Natural killer cell treated with Interleukin-12 subunit alpha and Interleukin-12 subunit beta and Interleukin-15 and Interleukin-18, amount 100 ng/mL, for 72 hours (primary cell): ENCODE measurements at regions not wholly inside any gene's neighbourhood (a gene's known extent, or its start where the extent isn't known, plus 50 kb on each side); places are given as distances from the start of the nearest gene placed in this dataset.

ENCODE experiments used
- ATAC-seq, 2 donors: fragments of 150-1000 bp; cut with Tn5 transposase in 1 of 2; sonication (Bioruptor Pico), chemical (Tn5 transposase) in 1 of 2; 2 replicates each; pipeline ENCODE4 v1.10.0; 2021
- DNase-seq: peaks from one replicate; pipeline ENCODE4 v3.0.0; 2022; ENCODE audit warnings: low spot score
- H3K27ac Mint-ChIP-seq, 2 donors: 1 replicate in 1 of 2; 2 replicates in 1 of 2; pipeline ENCODE4 v1.8.0; 2022; ENCODE audit warnings: mixed read lengths in 2 of 2, mild to moderate bottlenecking in 1 of 2, moderate library complexity in 1 of 2
- H3K27me3 Mint-ChIP-seq, 2 donors: 1 replicate in 1 of 2; 2 replicates in 1 of 2; pipeline ENCODE4 v1.8.0; 2022; ENCODE audit warnings: mixed read lengths in 2 of 2
- H3K36me3 Mint-ChIP-seq: one replicate; pipeline ENCODE4 v1.8.0; 2022; ENCODE audit warnings: mixed read lengths
- H3K4me1 Mint-ChIP-seq, 2 donors: 1 replicate in 1 of 2; 2 replicates in 1 of 2; pipeline ENCODE4 v1.8.0; 2022; ENCODE audit warnings: low read depth in 2 of 2, mixed read lengths in 2 of 2, mild to moderate bottlenecking in 1 of 2
- H3K4me3 Mint-ChIP-seq: one replicate; pipeline ENCODE4 v1.8.0; 2022; ENCODE audit warnings: mixed read lengths
- H3K9me3 Mint-ChIP-seq: 2 replicates; pipeline ENCODE4 v1.8.0; 2022; ENCODE audit warnings: mixed read lengths

DNA sequence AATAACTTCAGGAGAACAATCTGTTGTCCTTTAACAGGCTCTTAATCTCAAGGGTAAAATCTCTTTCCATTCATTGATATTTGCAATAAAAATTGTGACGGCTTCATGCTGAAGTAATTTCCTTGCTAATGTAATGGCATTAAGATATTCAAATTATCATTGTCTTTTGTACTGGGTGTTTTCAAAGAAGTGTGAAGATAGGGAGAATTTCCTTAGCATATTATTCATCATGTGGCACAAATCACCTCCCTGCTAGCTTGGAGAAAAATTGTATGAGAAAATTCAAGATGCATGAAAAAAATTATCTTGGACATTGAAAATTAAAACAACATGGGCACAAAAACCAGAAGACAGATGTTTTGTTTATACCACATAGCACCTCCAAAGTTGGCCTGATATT lies 63.6 kb upstream of the ARID2 start:
- Mint-ChIP-seq H3K4me1 (peaks cover 53 to 56% of the 10 kb centered on the region in 2 donors), H3K36me3 (peaks cover 11% of the 10 kb centered on the region), H3K4me3 (peak overlapping the region; percentile 77), H3K9me3 (peaks cover 9% of the 10 kb centered on the region), H3K27ac (peak overlapping the region; percentile 92 to 96), H3K27me3 (no peaks in the 10 kb centered on the region)
- DNase-seq (no peak), ATAC-seq (no peak)

DNA sequence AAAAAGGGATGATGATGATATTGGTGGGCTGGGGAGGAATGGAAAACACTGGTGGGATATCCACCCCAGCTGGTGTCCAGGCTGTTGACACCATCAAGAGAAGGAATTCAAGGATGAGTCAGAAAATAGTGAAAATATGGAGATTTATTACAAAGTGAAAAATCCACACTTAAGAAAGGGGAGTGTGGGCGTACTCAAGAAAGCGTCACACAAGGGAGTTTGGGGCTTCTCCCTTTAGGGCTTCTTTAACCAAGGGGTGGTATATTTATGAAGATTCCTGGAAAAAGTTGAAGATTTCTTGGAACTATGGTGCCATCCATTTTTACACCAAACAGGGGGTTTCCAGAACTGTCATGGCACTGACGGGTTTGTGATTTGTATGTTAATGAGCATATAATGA lies 63.1 kb upstream of the ARID2 start:
- Mint-ChIP-seq H3K27ac (peak overlapping the region; percentile 92 to 96), H3K27me3 (no peaks in the 10 kb centered on the region), H3K4me1 (peaks cover 53 to 59% of the 10 kb centered on the region in 2 donors), H3K9me3 (peaks cover 9% of the 10 kb centered on the region), H3K4me3 (peak overlapping the region; percentile 77), H3K36me3 (peaks cover 10% of the 10 kb centered on the region)
- DNase-seq, result peak; percentile 63
- ATAC-seq, result peak; percentile 31 to 69

- peak in 1 of 2 donors; percentile 16 for ATAC-seq
- Mint-ChIP-seq H3K27ac (peak overlapping the region; percentile 92 to 96), H3K4me3 (peak overlapping the region; percentile 77), H3K36me3 (peaks cover 10% of the 10 kb centered on the region), H3K27me3 (no peaks in the 10 kb centered on the region), H3K9me3 (peaks cover 9% of the 10 kb centered on the region), H3K4me1 (peaks cover 53 to 57% of the 10 kb centered on the region in 2 donors)
- DNase-seq, result no peak
Observed at GRCh38 chr12:45666816-45667215, 62.7 kb upstream of the ARID2 start.

DNA sequence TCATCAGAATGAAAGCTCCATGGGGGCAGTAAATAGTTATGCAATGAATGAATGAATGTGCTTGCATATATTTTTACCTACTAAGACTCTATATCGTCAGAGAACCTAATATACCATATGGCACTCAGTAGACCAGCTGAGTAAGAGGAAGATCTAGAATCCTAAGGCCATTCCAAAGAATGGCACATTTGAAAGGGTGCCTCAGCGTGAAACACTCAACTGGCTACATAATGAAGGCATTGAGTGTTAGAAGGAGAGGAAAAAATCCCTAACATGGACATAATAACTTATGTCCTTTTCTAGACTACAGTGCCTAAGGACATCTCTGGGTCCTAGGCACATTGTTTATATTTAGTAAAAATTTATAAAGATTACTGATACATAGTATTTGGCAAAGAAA lies 61.7 kb upstream of the ARID2 start:
- Mint-ChIP-seq H3K4me1 (peaks cover 53% of the 10 kb centered on the region in 2 donors), H3K27me3 (no peaks in the 10 kb centered on the region), H3K36me3 (peaks cover 10% of the 10 kb centered on the region), H3K9me3 (peaks cover 9% of the 10 kb centered on the region), H3K27ac (peak overlapping the region; percentile 92 to 96), H3K4me3 (peak overlapping the region; percentile 77)
- ATAC-seq, result no peak
- DNase-seq, result no peak

- Mint-ChIP-seq H3K4me3 (peak overlapping the region; percentile 80), H3K27me3 (no peaks in the 10 kb centered on the region), H3K4me1 (peaks cover 48 to 50% of the 10 kb centered on the region in 2 donors), H3K36me3 (peaks cover 10% of the 10 kb centered on the region), H3K9me3 (peaks cover 9% of the 10 kb centered on the region), H3K27ac (peak overlapping the region; percentile 92 to 96)
- DNase-seq, result no peak
- ATAC-seq, result peak; percentile 25 to 52
Observed at GRCh38 chr12:45668641-45669040, 60.9 kb upstream of the ARID2 start.

DNA sequence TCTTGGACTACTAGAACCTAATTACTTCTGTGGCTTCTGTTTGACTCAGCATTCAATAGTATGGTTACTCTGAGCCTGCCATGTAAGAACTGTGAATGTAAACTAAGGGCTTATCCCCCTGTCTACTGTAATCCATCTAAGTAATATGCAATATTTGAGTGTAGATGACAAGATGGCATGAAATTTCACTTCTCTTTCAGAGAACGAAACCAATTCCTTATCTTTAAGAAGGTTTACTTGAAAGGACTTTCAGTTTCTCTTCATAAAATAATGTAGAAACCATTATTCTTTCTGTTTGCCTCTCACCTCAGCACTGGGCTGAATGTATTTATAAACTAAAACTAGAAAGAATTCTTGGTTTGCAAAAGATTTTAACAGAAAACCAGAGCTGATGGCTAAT lies 60.4 kb upstream of the ARID2 start:
- Mint-ChIP-seq H3K4me3 (peak overlapping the region; percentile 80), H3K27me3 (no peaks in the 10 kb centered on the region), H3K4me1 (peaks cover 43 to 45% of the 10 kb centered on the region in 2 donors), H3K9me3 (peaks cover 9% of the 10 kb centered on the region), H3K27ac (peak overlapping the region; percentile 92 to 96), H3K36me3 (peaks cover 9% of the 10 kb centered on the region)
- peak; percentile 88 to 91 for ATAC-seq
- DNase-seq, result no peak

DNA sequence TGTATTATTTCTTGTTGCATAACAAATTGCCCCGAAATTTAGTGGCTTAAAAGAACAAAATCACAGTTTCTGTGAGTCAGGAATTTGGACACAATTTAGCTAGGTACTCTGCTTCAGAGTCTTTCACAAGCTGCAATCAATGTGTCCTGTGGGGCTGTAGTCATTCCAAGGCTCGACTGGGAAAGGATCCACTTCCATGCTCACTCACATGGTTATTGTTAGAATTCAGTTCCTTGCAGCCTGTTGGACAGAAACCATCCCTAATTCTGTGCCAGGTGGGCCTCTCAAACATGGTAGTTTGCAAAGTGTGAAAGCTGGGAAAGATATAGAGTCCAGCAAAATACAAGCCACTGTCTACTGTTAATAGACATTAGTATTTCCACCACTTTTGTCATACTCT lies 59.7 kb upstream of the ARID2 start:
- H3K4me3 Mint-ChIP-seq, result peak overlapping the region; percentile 80

GRCh38 chr12:45670346-45671065 lies 59.0 kb upstream of the ARID2 start:
- Mint-ChIP-seq H3K27me3 (no peaks in the 10 kb centered on the region), H3K9me3 (no peaks in the 10 kb centered on the region), H3K36me3 (no peaks in the 10 kb centered on the region), H3K27ac (peak overlapping the region; percentile 92 to 96), H3K4me3 (peak overlapping the region; percentile 51), H3K4me1 (peaks cover 33 to 36% of the 10 kb centered on the region in 2 donors)
- DNase-seq (peak; percentile 71), ATAC-seq (peak; percentile 70 to 75)

More for the DNA sequence above, 59.7 kb upstream of the ARID2 start:
- Mint-ChIP-seq H3K36me3 (peaks cover 2% of the 10 kb centered on the region), H3K9me3 (peaks cover 2% of the 10 kb centered on the region), H3K27ac (peak overlapping the region; percentile 92 to 96), H3K27me3 (no peaks in the 10 kb centered on the region), H3K4me1 (peaks cover 36 to 38% of the 10 kb centered on the region in 2 donors)
- ATAC-seq (no peak), DNase-seq (no peak)

GRCh38 chr12:45671254-45671653 lies 58.3 kb upstream of the ARID2 start:
- Mint-ChIP-seq H3K4me1 (peaks cover 28 to 30% of the 10 kb centered on the region in 2 donors), H3K4me3 (peak overlapping the region; percentile 36), H3K27ac (peak overlapping the region; percentile 92 to 96), H3K9me3 (no peaks in the 10 kb centered on the region), H3K36me3 (no peaks in the 10 kb centered on the region), H3K27me3 (no peaks in the 10 kb centered on the region)
- no peak for ATAC-seq
- no peak for DNase-seq

DNA sequence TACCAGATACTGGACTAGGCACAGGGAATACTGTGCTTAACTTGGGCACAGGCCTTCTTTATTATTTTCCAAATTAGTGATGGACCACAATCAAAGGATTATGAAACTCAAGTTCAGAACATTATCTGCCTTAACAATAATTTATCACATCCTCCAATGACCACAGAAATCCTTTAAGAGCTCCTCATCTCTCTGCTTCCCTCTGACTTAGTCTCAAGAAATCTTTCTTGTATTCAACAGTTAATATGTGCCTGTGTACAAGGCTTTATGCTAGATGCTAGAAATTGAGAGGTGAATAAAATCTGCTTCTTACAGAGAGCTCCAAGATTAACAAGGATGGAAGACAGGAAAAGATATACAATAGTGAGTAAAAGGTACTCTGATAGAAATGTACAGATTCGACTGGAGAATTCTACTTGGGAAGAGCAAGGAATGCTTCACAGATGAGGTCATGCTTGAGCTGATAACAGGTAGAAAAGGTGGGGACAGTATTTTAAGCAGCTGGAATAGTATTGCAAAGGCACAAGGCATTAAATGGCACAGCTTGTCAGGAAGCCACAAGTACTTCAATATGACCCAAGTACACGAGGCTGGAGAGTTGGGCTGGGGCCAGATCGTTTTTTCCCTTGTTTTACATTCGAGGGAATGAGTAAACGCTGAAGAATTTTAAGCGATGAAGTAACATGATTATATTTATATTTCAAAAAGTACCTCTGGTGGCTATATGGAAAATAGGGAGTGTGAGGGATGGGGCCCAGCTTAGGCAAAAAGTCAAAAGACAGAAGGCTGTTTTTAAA lies 55.1 kb upstream of the ARID2 start:
- peaks cover 1 to 15% of the 10 kb centered on the region in 2 donors for H3K4me1 Mint-ChIP-seq
- H3K9me3 Mint-ChIP-seq, result no peaks in the 10 kb centered on the region
- no peaks in the 10 kb centered on the region for H3K36me3 Mint-ChIP-seq
- DNase-seq, result no peak
- H3K27ac Mint-ChIP-seq, result no peak overlapping the region
- ATAC-seq, result no peak
- H3K27me3 Mint-ChIP-seq, result no peaks in the 10 kb centered on the region
- H3K4me3 Mint-ChIP-seq, result no peak overlapping the region

DNA sequence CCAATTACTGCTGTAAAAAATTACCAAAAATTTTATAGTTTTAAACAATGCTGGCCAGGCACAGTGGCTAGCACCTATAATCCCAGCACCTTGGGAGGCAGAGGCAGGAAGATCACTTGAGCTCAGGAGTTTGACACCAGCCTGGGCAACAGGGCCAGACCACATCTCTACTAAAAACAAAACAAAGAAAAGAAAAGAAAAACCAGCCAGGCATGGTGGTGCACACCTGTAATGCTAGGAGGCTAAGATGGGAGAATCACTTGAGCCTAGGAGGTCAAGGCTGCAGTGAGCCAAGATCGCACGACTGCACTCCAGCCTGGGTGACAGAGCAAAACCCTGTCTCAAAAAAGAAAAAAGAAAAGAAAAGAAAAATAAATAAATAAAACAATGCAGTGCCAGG lies 54.0 kb upstream of the ARID2 start:
- Mint-ChIP-seq H3K9me3 (no peaks in the 10 kb centered on the region), H3K27me3 (no peaks in the 10 kb centered on the region), H3K36me3 (no peaks in the 10 kb centered on the region), H3K4me3 (no peak overlapping the region), H3K4me1 (peaks cover 0 to 14% of the 10 kb centered on the region in 2 donors), H3K27ac (no peak overlapping the region)
- DNase-seq (no peak), ATAC-seq (no peak)
